ENCODE measurements at regions not wholly inside any gene's neighbourhood (a gene's known extent, or its start where the extent isn't known, plus 50 kb on each side); places are given as distances from the start of the nearest gene placed in this dataset.

GRCh38 chr13:80419416-80419815 is 78.5 kb upstream of the SPRY2 start:
- no peak for TF ChIP-seq SUZ12 (IDR thresholded peaks at IDR 0.05)
- TF ChIP-seq ELF4 (IDR thresholded peaks at IDR 0.05), result no peak
- no peak for TF ChIP-seq PKNOX1 (IDR thresholded peaks at IDR 0.05)
- no peak for TF ChIP-seq FOXM1 (IDR thresholded peaks at IDR 0.05; ENCODE audit: borderline replicate concordance)
- TF ChIP-seq ARNT (IDR thresholded peaks at IDR 0.05), result no peak
- no peak for TF ChIP-seq BHLHE40 (IDR thresholded peaks at IDR 0.05; ENCODE audit: borderline replicate concordance)
